ENCODE measurements at regions not wholly inside any gene's neighbourhood (a gene's known extent, or its start where the extent isn't known, plus 50 kb on each side); places are given as distances from the start of the nearest gene placed in this dataset.

- FAIRE-seq (no peak), DNase-seq (ENCODE audit: low read depth, low spot score) (no peak)
- no peak overlapping the region for H3K27ac ChIP-seq (ENCODE audit: insufficient read depth, low read depth, low read length)
- dilution Hi-C loops (cut with MboI; ENCODE audit: extremely low pct_ligation_motif_present, low sequenced_read_pairs) = no loop called here
- intact Hi-C loops (cut with micrococcal nuclease) = no loop called here
- no peaks in the 10 kb centered on the region for H3K9me1 ChIP-seq (replicated peaks; ENCODE audit: control insufficient read depth, extremely low read depth, insufficient read depth, low read length)
- no peak overlapping the region for H3K4me3 ChIP-seq (replicated peaks in 1 of 3; ENCODE audit: insufficient read depth in 1 of 3, low read depth in 1 of 3, low read length in 3 of 3)
- TF ChIP-seq EZH2 (IDR thresholded peaks at IDR 0.05; ENCODE audit: borderline replicate concordance, low read depth, low read length, severe bottlenecking) (no peak), FOS (IDR thresholded peaks at IDR 0.05; ENCODE audit: borderline replicate concordance, insufficient read depth, low read length) (no peak), CTCF (IDR thresholded peaks at IDR 0.05; ENCODE audit: extremely low read depth in 1 of 2, insufficient read depth in 1 of 2, low read depth in 1 of 2, low read length in 2 of 2) (no peak), POLR2A (IDR thresholded peaks at IDR 0.05; ENCODE audit: low read depth, low read length) (no peak), MYC (IDR thresholded peaks at IDR 0.05; ENCODE audit: low read depth, low read length) (no peak), GATA2 (IDR thresholded peaks at IDR 0.05; ENCODE audit: insufficient read depth, insufficient read length, low read depth, low read length) (no peak), JUN (IDR thresholded peaks at IDR 0.05; ENCODE audit: borderline replicate concordance, insufficient read depth, insufficient read length, low read depth) (no peak)
- TF ChIP-seq, protein P1, sequence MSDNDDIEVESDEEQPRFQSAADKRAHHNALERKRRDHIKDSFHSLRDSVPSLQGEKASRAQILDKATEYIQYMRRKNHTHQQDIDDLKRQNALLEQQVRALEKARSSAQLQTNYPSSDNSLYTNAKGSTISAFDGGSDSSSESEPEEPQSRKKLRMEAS (IDR thresholded peaks at IDR 0.05; ENCODE audit: insufficient read depth, insufficient read length) = no peak
- no peak overlapping the region for H3K9ac ChIP-seq (replicated peaks; ENCODE audit: extremely low read depth, insufficient read depth, low read length)
- H2AFZ ChIP-seq (ENCODE audit: low read depth, low read length) = no peak overlapping the region
- H3K27me3 ChIP-seq (ENCODE audit: control insufficient read depth in 2 of 2, insufficient read depth in 2 of 2, low read length in 2 of 2) = no peaks in the 10 kb centered on the region
- H3K36me3 ChIP-seq (ENCODE audit: control insufficient read depth in 2 of 2, extremely low read depth in 1 of 2, insufficient read depth in 2 of 2, low read length in 2 of 2) = no peaks in the 10 kb centered on the region
- H3K9me3 ChIP-seq (replicated peaks; ENCODE audit: control insufficient read depth, insufficient read depth, low read length) = no peaks in the 10 kb centered on the region
- no peak overlapping the region for H3K4me2 ChIP-seq (ENCODE audit: insufficient read depth, low read length)
- CTCF ChIA-PET = no interaction called here
- BruUV-seq (replicated peaks) = no TSS peak
- no peaks in the 10 kb centered on the region for H4K20me1 ChIP-seq (replicated peaks; ENCODE audit: control insufficient read depth, extremely low read depth, insufficient read depth, low read length)
- H3K79me2 ChIP-seq (ENCODE audit: control insufficient read depth, insufficient read depth, low read length) = no peaks in the 10 kb centered on the region
- POLR2A ChIA-PET = no interaction called here
- no peaks in the 10 kb centered on the region for H3K4me1 ChIP-seq (ENCODE audit: control insufficient read depth, extremely low read depth, insufficient read depth, low read length)
Measured at GRCh38 chr9:7973123-7973522, 173.5 kb upstream of the DMAC1 start.

Measured in endothelial cell of umbilical vein (primary cell).